Inferior parietal cortex (tissue), 1 donor: ENCODE measurements at regions not wholly inside any gene's neighbourhood (a gene's known extent, or its start where the extent isn't known, plus 50 kb on each side); places are given as distances from the start of the nearest gene placed in this dataset.

Experiments used
- DNase-seq: peaks from one replicate; pipeline ENCODE4 v3.0.0-alpha.2; 2016; ENCODE audit errors: extremely low spot score

- DNase-seq, result no peak
These were observed 254.5 kb downstream of the BUB3 start for GRCh38 chr10:123408660-123409059.

- no peak for DNase-seq
These were observed 255.2 kb downstream of the BUB3 start for GRCh38 chr10:123409426-123409825.

- no peak for DNase-seq
These were observed 255.7 kb downstream of the BUB3 start for GRCh38 chr10:123409884-123410283.

GRCh38 chr10:123413353-123413752 lies 252.8 kb upstream of the GPR26 start:
- no peak for DNase-seq

- no peak for DNase-seq
These were observed 250.6 kb upstream of the GPR26 start for GRCh38 chr10:123415523-123415922.

GRCh38 chr10:123417414-123417813 lies 248.7 kb upstream of the GPR26 start:
- DNase-seq, result no peak

- no peak for DNase-seq
These were observed 244.7 kb upstream of the GPR26 start for GRCh38 chr10:123421461-123421860.

GRCh38 chr10:123422261-123422660 lies 243.9 kb upstream of the GPR26 start:
- no peak for DNase-seq

- no peak for DNase-seq
These were observed 241.6 kb upstream of the GPR26 start for GRCh38 chr10:123424537-123424936.

- no peak for DNase-seq
These were observed 240.5 kb upstream of the GPR26 start for GRCh38 chr10:123425680-123426079.

- DNase-seq, result no peak
These were observed 238.9 kb upstream of the GPR26 start for GRCh38 chr10:123427165-123427786.

- DNase-seq, result no peak
These were observed 237.8 kb upstream of the GPR26 start for GRCh38 chr10:123428391-123428790.

GRCh38 chr10:123429706-123430221 lies 236.4 kb upstream of the GPR26 start:
- peak; percentile 4 for DNase-seq

- no peak for DNase-seq
These were observed 232.6 kb upstream of the GPR26 start for GRCh38 chr10:123433539-123433938.

GRCh38 chr10:123434435-123435039 lies 231.6 kb upstream of the GPR26 start:
- no peak for DNase-seq

GRCh38 chr10:123442901-123443300 lies 223.3 kb upstream of the GPR26 start:
- DNase-seq, result no peak

GRCh38 chr10:123443924-123444323 lies 222.2 kb upstream of the GPR26 start:
- no peak for DNase-seq

GRCh38 chr10:123445261-123445775 lies 220.8 kb upstream of the GPR26 start:
- no peak for DNase-seq

- DNase-seq, result no peak
These were observed 219.6 kb upstream of the GPR26 start for GRCh38 chr10:123446449-123447156.

GRCh38 chr10:123449234-123449962 lies 216.8 kb upstream of the GPR26 start:
- no peak for DNase-seq

- DNase-seq, result no peak
These were observed 215.1 kb upstream of the GPR26 start for GRCh38 chr10:123450956-123451605.
